ENCODE measurements at regions not wholly inside any gene's neighbourhood (a gene's known extent, or its start where the extent isn't known, plus 50 kb on each side); places are given as distances from the start of the nearest gene placed in this dataset.

DNA sequence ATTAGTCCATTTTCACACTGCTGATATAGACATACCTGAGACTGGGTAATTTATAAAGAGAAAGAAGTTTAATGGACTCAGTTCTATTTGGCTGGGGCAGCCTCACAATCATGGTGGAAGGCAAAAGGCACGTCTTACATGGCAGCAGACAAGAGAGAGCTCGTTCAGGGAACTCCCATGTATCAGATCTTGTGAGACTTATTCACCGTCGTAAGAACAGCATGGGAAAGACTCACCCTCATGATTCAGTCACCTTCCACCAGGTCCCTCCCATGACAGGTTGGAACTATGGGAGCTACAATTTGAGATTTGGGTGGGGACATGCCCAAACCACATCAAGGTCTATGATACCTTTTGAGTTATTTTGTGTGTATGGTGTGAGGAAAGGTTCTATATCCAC is 66.9 kb downstream of the METRNL start:
- TF ChIP-seq, protein P1, sequence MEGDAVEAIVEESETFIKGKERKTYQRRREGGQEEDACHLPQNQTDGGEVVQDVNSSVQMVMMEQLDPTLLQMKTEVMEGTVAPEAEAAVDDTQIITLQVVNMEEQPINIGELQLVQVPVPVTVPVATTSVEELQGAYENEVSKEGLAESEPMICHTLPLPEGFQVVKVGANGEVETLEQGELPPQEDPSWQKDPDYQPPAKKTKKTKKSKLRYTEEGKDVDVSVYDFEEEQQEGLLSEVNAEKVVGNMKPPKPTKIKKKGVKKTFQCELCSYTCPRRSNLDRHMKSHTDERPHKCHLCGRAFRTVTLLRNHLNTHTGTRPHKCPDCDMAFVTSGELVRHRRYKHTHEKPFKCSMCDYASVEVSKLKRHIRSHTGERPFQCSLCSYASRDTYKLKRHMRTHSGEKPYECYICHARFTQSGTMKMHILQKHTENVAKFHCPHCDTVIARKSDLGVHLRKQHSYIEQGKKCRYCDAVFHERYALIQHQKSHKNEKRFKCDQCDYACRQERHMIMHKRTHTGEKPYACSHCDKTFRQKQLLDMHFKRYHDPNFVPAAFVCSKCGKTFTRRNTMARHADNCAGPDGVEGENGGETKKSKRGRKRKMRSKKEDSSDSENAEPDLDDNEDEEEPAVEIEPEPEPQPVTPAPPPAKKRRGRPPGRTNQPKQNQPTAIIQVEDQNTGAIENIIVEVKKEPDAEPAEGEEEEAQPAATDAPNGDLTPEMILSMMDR (IDR thresholded peaks at IDR 0.05) = no peak
- TF ChIP-seq POLR2AphosphoS5 (IDR thresholded peaks at IDR 0.05) (no peak), EP300 (IDR thresholded peaks at IDR 0.05) (no peak), POLR2A (IDR thresholded peaks at IDR 0.05) (no peak)

All from stomach (tissue), 4 donors.